ENCODE measurements at regions not wholly inside any gene's neighbourhood (a gene's known extent, or its start where the extent isn't known, plus 50 kb on each side); places are given as distances from the start of the nearest gene placed in this dataset.

- Histone ChIP-seq H3K4me1 (no peaks in the 10 kb centered on the region), H3K27ac (no peak overlapping the region), H3K27me3 (no peaks in the 10 kb centered on the region), H3K36me3 (no peaks in the 10 kb centered on the region), H3K9me3 (no peaks in the 10 kb centered on the region), H3K4me3 (no peak overlapping the region)
- TF ChIP-seq POLR2AphosphoS5 (IDR thresholded peaks at IDR 0.05) (no peak), POLR2A (IDR thresholded peaks at IDR 0.05) (no peak), CTCF (IDR thresholded peaks at IDR 0.05) (no peak)
- no peak for DNase-seq (ENCODE audit: low spot score in 2 of 2)
- intact Hi-C loops (cut with DNase I; ENCODE audit: low total_unique reads) = no loop called here
These were observed 273.9 kb downstream of the ARAP2 start for GRCh38 chr4:35970366-35970960.

GRCh38 chr4:35972814-35973213 lies 271.5 kb downstream of the ARAP2 start:
- Histone ChIP-seq H3K36me3 (no peaks in the 10 kb centered on the region), H3K27me3 (no peaks in the 10 kb centered on the region), H3K4me1 (no peaks in the 10 kb centered on the region), H3K4me3 (no peak overlapping the region), H3K27ac (no peak overlapping the region), H3K9me3 (no peaks in the 10 kb centered on the region)
- TF ChIP-seq POLR2A (IDR thresholded peaks at IDR 0.05) (no peak), CTCF (IDR thresholded peaks at IDR 0.05) (no peak), POLR2AphosphoS5 (IDR thresholded peaks at IDR 0.05) (no peak)
- intact Hi-C loops (cut with DNase I; ENCODE audit: low total_unique reads) = no loop called here
- no peak for DNase-seq (ENCODE audit: low spot score in 2 of 2)

- Histone ChIP-seq H3K36me3 (no peaks in the 10 kb centered on the region), H3K27ac (no peak overlapping the region), H3K27me3 (no peaks in the 10 kb centered on the region), H3K4me1 (no peaks in the 10 kb centered on the region), H3K4me3 (no peak overlapping the region), H3K9me3 (no peaks in the 10 kb centered on the region)
- no peak for TF ChIP-seq POLR2AphosphoS5 (IDR thresholded peaks at IDR 0.05)
- no peak for TF ChIP-seq POLR2A (IDR thresholded peaks at IDR 0.05)
- no peak for TF ChIP-seq CTCF (IDR thresholded peaks at IDR 0.05)
- intact Hi-C loops (cut with DNase I; ENCODE audit: low total_unique reads) = loop anchor here (5.0 kb wide), 1 partner anchor 332 kb away; no protein-coding TSS in a partner anchor
- DNase-seq (ENCODE audit: low spot score in 2 of 2) = no peak
These were observed 268.5 kb downstream of the ARAP2 start for GRCh38 chr4:35975617-35976355.

GRCh38 chr4:35978551-35978950 lies 265.8 kb downstream of the ARAP2 start:
- H3K27ac ChIP-seq = no peak overlapping the region
- no peak for DNase-seq (ENCODE audit: low spot score in 2 of 2)
- no peaks in the 10 kb centered on the region for H3K4me1 ChIP-seq
- TF ChIP-seq POLR2A (IDR thresholded peaks at IDR 0.05) (no peak), POLR2AphosphoS5 (IDR thresholded peaks at IDR 0.05) (no peak), CTCF (IDR thresholded peaks at IDR 0.05) (no peak)
- intact Hi-C loops (cut with DNase I; ENCODE audit: low total_unique reads) = loop anchor here (5.0 kb wide), 1 partner anchor 329 kb away; no protein-coding TSS in a partner anchor
- no peaks in the 10 kb centered on the region for H3K27me3 ChIP-seq
- no peaks in the 10 kb centered on the region for H3K36me3 ChIP-seq
- H3K9me3 ChIP-seq = no peaks in the 10 kb centered on the region
- H3K4me3 ChIP-seq = no peak overlapping the region

- H3K36me3 ChIP-seq = no peaks in the 10 kb centered on the region
- no peaks in the 10 kb centered on the region for H3K4me1 ChIP-seq
- intact Hi-C loops (cut with DNase I; ENCODE audit: low total_unique reads) = no loop called here
- no peak overlapping the region for H3K27ac ChIP-seq
- no peak overlapping the region for H3K4me3 ChIP-seq
- H3K27me3 ChIP-seq = no peaks in the 10 kb centered on the region
- H3K9me3 ChIP-seq = no peaks in the 10 kb centered on the region
- no peak for TF ChIP-seq CTCF (IDR thresholded peaks at IDR 0.05)
- TF ChIP-seq POLR2AphosphoS5 (IDR thresholded peaks at IDR 0.05) = no peak
- no peak for TF ChIP-seq POLR2A (IDR thresholded peaks at IDR 0.05)
- no peak for DNase-seq (ENCODE audit: low spot score in 2 of 2)
These were observed 262.0 kb downstream of the ARAP2 start for GRCh38 chr4:35982318-35982717.
